ENCODE measurements at regions not wholly inside any gene's neighbourhood (a gene's known extent, or its start where the extent isn't known, plus 50 kb on each side); places are given as distances from the start of the nearest gene placed in this dataset.

DNA sequence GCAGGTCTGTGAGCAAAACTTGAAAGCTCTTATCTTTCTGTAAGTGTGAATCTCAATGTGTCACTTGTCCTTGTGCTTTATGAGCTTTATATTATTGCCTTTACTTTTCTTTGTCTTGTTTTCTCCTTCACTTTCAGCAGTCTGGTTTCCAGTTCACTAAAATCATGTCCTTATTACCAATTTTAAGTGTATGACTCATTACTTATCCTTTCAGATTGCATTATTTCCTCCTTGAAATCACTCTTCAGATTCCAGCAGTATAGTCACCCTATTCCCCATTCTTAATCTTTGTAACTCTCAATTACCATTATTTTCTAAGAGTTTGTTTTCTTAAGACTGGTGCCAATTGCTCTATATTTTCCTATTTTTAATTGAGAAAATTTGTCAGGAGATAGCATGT lies 117.4 kb upstream of the GRIK2 start:
- H3K4me1 ChIP-seq: no peaks in the 10 kb centered on the region
- H3K36me3 ChIP-seq: no peaks in the 10 kb centered on the region
- no peaks in the 10 kb centered on the region for H3K9me3 ChIP-seq
- TF ChIP-seq POLR2AphosphoS5 (IDR thresholded peaks at IDR 0.05) (no peak), EP300 (IDR thresholded peaks at IDR 0.05) (no peak), POLR2A (IDR thresholded peaks at IDR 0.05) (no peak)
- TF ChIP-seq, protein P1, sequence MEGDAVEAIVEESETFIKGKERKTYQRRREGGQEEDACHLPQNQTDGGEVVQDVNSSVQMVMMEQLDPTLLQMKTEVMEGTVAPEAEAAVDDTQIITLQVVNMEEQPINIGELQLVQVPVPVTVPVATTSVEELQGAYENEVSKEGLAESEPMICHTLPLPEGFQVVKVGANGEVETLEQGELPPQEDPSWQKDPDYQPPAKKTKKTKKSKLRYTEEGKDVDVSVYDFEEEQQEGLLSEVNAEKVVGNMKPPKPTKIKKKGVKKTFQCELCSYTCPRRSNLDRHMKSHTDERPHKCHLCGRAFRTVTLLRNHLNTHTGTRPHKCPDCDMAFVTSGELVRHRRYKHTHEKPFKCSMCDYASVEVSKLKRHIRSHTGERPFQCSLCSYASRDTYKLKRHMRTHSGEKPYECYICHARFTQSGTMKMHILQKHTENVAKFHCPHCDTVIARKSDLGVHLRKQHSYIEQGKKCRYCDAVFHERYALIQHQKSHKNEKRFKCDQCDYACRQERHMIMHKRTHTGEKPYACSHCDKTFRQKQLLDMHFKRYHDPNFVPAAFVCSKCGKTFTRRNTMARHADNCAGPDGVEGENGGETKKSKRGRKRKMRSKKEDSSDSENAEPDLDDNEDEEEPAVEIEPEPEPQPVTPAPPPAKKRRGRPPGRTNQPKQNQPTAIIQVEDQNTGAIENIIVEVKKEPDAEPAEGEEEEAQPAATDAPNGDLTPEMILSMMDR (IDR thresholded peaks at IDR 0.05): no peak
- no peaks in the 10 kb centered on the region for H3K27me3 ChIP-seq
- ATAC-seq: no peak
- H3K4me3 ChIP-seq: no peak overlapping the region
- no peak overlapping the region for H3K27ac ChIP-seq

DNA sequence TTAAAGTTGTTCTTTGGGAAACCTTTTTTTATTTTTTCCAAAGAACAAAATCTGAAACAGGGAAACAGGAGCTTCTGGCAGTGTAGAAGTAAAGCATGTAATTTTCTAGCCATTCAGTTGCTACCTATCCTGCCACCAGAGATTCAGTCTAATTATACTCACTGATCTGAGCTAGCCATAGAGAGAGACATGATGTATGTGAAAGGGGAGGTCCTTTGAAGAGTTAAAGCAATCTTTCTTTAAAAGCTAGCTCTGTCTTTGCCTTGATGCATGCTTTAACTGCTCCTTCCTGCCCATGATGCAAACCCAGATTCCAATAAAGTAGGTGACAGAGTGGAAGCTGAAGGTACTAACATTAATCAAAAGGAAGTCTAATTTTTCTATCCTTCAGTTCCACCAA lies 114.1 kb upstream of the GRIK2 start:
- Histone ChIP-seq H3K4me1 (no peaks in the 10 kb centered on the region), H3K9me3 (no peaks in the 10 kb centered on the region), H3K4me3 (no peak overlapping the region), H3K27me3 (no peaks in the 10 kb centered on the region), H3K36me3 (no peaks in the 10 kb centered on the region), H3K27ac (no peak overlapping the region)
- TF ChIP-seq EP300 (IDR thresholded peaks at IDR 0.05) (no peak), POLR2AphosphoS5 (IDR thresholded peaks at IDR 0.05) (no peak), POLR2A (IDR thresholded peaks at IDR 0.05) (no peak)
- TF ChIP-seq, protein P1 (IDR thresholded peaks at IDR 0.05): no peak
- ATAC-seq: no peak

DNA sequence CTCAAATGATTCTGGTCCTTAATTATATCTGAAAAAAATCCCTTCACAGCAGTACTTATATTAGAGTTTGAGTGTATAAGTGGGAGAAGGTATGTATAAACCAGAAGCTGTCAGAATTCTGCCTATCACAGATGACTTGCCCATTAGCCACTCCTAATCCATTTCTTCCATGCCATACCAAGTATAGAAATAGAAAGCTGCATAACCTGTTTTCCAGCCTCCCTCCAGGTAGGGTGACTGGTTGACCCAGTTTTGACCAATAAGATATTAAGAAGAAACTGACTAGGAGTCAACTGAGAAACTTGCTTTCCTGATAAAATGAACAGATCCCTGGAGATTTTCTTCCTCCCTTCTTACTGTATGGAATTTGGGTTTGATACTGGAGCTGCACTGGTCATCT lies 112.2 kb upstream of the GRIK2 start:
- H3K9me3 ChIP-seq: no peaks in the 10 kb centered on the region
- ATAC-seq: no peak
- no peaks in the 10 kb centered on the region for H3K27me3 ChIP-seq
- H3K36me3 ChIP-seq: no peaks in the 10 kb centered on the region
- TF ChIP-seq, protein P1 (IDR thresholded peaks at IDR 0.05): no peak
- TF ChIP-seq EP300 (IDR thresholded peaks at IDR 0.05) (no peak), POLR2AphosphoS5 (IDR thresholded peaks at IDR 0.05) (no peak), POLR2A (IDR thresholded peaks at IDR 0.05) (no peak)
- H3K27ac ChIP-seq: no peak overlapping the region
- H3K4me1 ChIP-seq: no peaks in the 10 kb centered on the region
- no peak overlapping the region for H3K4me3 ChIP-seq

DNA sequence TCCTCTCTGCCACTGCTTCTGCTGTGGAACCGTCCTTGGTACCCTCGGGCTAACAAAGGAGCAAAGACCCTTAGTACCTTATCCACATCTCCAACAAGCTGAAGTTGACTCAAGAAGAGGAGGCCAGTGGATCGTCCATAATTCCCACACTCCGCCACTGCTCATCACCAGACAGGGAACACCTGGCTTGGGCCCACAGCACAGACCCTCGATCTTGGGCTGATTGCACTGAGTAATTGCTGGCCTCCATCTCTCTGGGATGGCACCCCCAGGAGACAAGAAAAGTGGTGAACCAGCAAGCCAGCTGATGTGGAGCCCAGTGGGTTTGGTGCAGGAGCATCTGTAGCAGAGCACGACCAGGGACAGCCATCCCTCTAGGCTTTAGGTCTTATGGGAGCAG lies 109.4 kb upstream of the GRIK2 start:
- Histone ChIP-seq H3K27ac (no peak overlapping the region), H3K9me3 (no peaks in the 10 kb centered on the region), H3K4me1 (no peaks in the 10 kb centered on the region), H3K27me3 (no peaks in the 10 kb centered on the region), H3K4me3 (no peak overlapping the region), H3K36me3 (no peaks in the 10 kb centered on the region)
- WGBS, 2 donors (ENCODE audit: low coverage in 1 of 2): 40% methylated on average over 1 of the region's 6 CpGs; no CpG with 5 or more reads in 1 of the 2 donors
- ATAC-seq: no peak
- TF ChIP-seq POLR2AphosphoS5 (IDR thresholded peaks at IDR 0.05) (no peak), EP300 (IDR thresholded peaks at IDR 0.05) (no peak), POLR2A (IDR thresholded peaks at IDR 0.05) (no peak)
- TF ChIP-seq, protein P1 (IDR thresholded peaks at IDR 0.05): no peak

DNA sequence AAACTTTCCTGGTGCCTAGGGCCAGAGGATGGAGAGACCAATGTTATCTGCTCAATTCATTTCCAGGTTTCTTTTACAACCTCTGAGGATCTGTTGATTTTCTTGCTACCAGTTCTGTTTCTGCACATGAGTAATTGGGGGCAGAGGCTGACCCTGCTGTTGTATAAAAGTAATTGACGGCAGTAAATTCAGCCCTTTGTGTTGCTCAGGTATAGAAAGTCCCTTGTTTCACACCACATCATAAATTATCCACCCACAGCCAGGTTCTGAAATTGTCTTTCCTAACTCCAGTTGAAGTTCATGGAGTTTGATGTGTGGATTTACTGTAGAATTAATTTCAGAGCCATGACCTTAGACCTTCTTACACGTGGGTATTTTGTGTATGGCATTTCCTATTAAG lies 107.4 kb upstream of the GRIK2 start:
- Histone ChIP-seq H3K27me3 (no peaks in the 10 kb centered on the region), H3K4me1 (no peaks in the 10 kb centered on the region), H3K36me3 (no peaks in the 10 kb centered on the region), H3K4me3 (no peak overlapping the region), H3K9me3 (no peaks in the 10 kb centered on the region), H3K27ac (no peak overlapping the region)
- TF ChIP-seq POLR2A (IDR thresholded peaks at IDR 0.05): no peak
- TF ChIP-seq POLR2AphosphoS5 (IDR thresholded peaks at IDR 0.05): no peak
- TF ChIP-seq, protein P1 (IDR thresholded peaks at IDR 0.05): no peak
- no peak for TF ChIP-seq EP300 (IDR thresholded peaks at IDR 0.05)
- no peak for ATAC-seq
- WGBS, 2 donors (ENCODE audit: low coverage in 1 of 2): 52 to 71% methylated on average over 1 to 2 of the region's 2 CpGs

Data from gastroesophageal sphincter (tissue), 4 donors.